Hepatocyte (in vitro differentiated cells): ENCODE measurements at regions not wholly inside any gene's neighbourhood (a gene's known extent, or its start where the extent isn't known, plus 50 kb on each side); places are given as distances from the start of the nearest gene placed in this dataset.

Source experiments
- DNase-seq: peaks from one replicate; pipeline ENCODE4 v3.0.0-alpha.2; 2016; ENCODE audit warnings: low spot score
- H2AFZ ChIP-seq: fragments of 200-600 bp; sonication (generic); 2 replicates; pipeline ENCODE4 v1.6.0; 2016; ENCODE audit warnings: antibody characterized with exemption, mild to moderate bottlenecking
- H3K27ac ChIP-seq: fragments of 200-600 bp; sonication (generic); 2 replicates; pipeline ENCODE4 v1.5.1; 2016; ENCODE audit warnings: mild to moderate bottlenecking
- H3K27me3 ChIP-seq: fragments of 200-600 bp; sonication (generic); 2 replicates; pipeline ENCODE4 v1.6.1; 2016
- H3K36me3 ChIP-seq: fragments of 200-600 bp; sonication (generic); replicated peaks from 2 replicates; pipeline ENCODE4 v1.5.1; 2016; ENCODE audit warnings: low read depth; ENCODE audit not compliant: insufficient read depth
- H3K4me1 ChIP-seq: fragments of 200-600 bp; sonication (generic); 2 replicates; pipeline ENCODE4 v1.5.1; 2016; ENCODE audit warnings: mild to moderate bottlenecking, moderate library complexity; ENCODE audit not compliant: insufficient read depth
- H3K4me2 ChIP-seq: fragments of 200-600 bp; sonication (generic); 2 replicates; pipeline ENCODE4 v1.6.0; 2016
- H3K4me3 ChIP-seq: fragments of 200-600 bp; sonication (generic); 2 replicates; pipeline ENCODE4 v1.5.1; 2016; ENCODE audit warnings: mild to moderate bottlenecking
- H3K79me2 ChIP-seq: fragments of 200-600 bp; sonication (generic); 2 replicates; pipeline ENCODE4 v1.6.0; 2017; ENCODE audit warnings: mild to moderate bottlenecking
- H3K9me2 ChIP-seq: fragments of 200-600 bp; sonication (generic); replicated peaks from 2 replicates; pipeline ENCODE4 v1.6.0; 2017; ENCODE audit warnings: mild to moderate bottlenecking; ENCODE audit not compliant: insufficient read depth
- H3K9me3 ChIP-seq: fragments of 200-600 bp; sonication (generic); 2 replicates; pipeline ENCODE4 v1.5.1; 2016; ENCODE audit warnings: low read depth, mild to moderate bottlenecking
- H4K20me1 ChIP-seq: fragments of 200-600 bp; sonication (generic); 2 replicates; pipeline ENCODE4 v1.6.0; 2016; ENCODE audit warnings: mild to moderate bottlenecking; ENCODE audit not compliant: insufficient read depth, poor library complexity, severe bottlenecking
- EZH2 ChIP-seq: fragments of 200-600 bp; sonication (generic); IDR thresholded peaks from 2 replicates; pipeline ENCODE4 v1.6.1; 2016; ENCODE audit warnings: antibody characterized with exemption, mild to moderate bottlenecking, borderline replicate concordance
- EZH2phosphoT487 ChIP-seq: fragments of 200-600 bp; sonication (generic); IDR thresholded peaks from one replicate; pipeline ENCODE4 v1.6.1; 2018; ENCODE audit warnings: antibody characterized with exemption, mild to moderate bottlenecking, low read depth, moderate library complexity; ENCODE audit not compliant: unreplicated experiment, severe bottlenecking
- WGBS: methylation state at CpG from one replicate; pipeline ENCODE4 v1.1.6; 2016; ENCODE audit warnings: low lambda C conversion rate; ENCODE audit errors: missing lambda C conversion rate; 5-methylcytosine and 5-hydroxymethylcytosine counted together
- TF ChIP-seq, protein P1 (sequence below): fragments of 200-600 bp; sonication (generic); IDR thresholded peaks from 2 replicates; pipeline ENCODE4 v1.5.1; 2016; ENCODE audit warnings: antibody characterized with exemption, mild to moderate bottlenecking; ENCODE audit not compliant: poor library complexity

- Histone ChIP-seq H3K79me2 (no peaks in the 10 kb centered on the region), H3K27ac (no peak overlapping the region), H4K20me1 (no peaks in the 10 kb centered on the region), H3K27me3 (no peaks in the 10 kb centered on the region), H3K9me2 (no peaks in the 10 kb centered on the region), H3K4me3 (no peak overlapping the region), H3K4me2 (no peak overlapping the region), H3K36me3 (no peaks in the 10 kb centered on the region), H3K9me3 (no peaks in the 10 kb centered on the region), H2AFZ (no peak overlapping the region), H3K4me1 (no peaks in the 10 kb centered on the region)
- 95% methylated on average over 1 of the region's 1 CpG for WGBS
- DNase-seq: no peak
- TF ChIP-seq, protein P1, sequence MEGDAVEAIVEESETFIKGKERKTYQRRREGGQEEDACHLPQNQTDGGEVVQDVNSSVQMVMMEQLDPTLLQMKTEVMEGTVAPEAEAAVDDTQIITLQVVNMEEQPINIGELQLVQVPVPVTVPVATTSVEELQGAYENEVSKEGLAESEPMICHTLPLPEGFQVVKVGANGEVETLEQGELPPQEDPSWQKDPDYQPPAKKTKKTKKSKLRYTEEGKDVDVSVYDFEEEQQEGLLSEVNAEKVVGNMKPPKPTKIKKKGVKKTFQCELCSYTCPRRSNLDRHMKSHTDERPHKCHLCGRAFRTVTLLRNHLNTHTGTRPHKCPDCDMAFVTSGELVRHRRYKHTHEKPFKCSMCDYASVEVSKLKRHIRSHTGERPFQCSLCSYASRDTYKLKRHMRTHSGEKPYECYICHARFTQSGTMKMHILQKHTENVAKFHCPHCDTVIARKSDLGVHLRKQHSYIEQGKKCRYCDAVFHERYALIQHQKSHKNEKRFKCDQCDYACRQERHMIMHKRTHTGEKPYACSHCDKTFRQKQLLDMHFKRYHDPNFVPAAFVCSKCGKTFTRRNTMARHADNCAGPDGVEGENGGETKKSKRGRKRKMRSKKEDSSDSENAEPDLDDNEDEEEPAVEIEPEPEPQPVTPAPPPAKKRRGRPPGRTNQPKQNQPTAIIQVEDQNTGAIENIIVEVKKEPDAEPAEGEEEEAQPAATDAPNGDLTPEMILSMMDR: no peak
- TF ChIP-seq EZH2phosphoT487: no peak
- TF ChIP-seq EZH2: no peak
These were observed 159.2 kb upstream of the DTNA start for GRCh38 chr18:34550902-34551301.

- 90% methylated on average over 2 of the region's 2 CpGs for WGBS
- Histone ChIP-seq H4K20me1 (no peaks in the 10 kb centered on the region), H3K4me1 (no peaks in the 10 kb centered on the region), H3K4me2 (no peak overlapping the region), H3K27me3 (no peaks in the 10 kb centered on the region), H3K27ac (no peak overlapping the region), H3K36me3 (no peaks in the 10 kb centered on the region), H2AFZ (no peak overlapping the region), H3K79me2 (no peaks in the 10 kb centered on the region), H3K4me3 (no peak overlapping the region), H3K9me3 (no peaks in the 10 kb centered on the region), H3K9me2 (no peaks in the 10 kb centered on the region)
- no peak for DNase-seq
- TF ChIP-seq, protein P1: no peak
- no peak for TF ChIP-seq EZH2phosphoT487
- no peak for TF ChIP-seq EZH2
These were observed 158.3 kb upstream of the DTNA start for GRCh38 chr18:34551824-34552223.

GRCh38 chr18:34562252-34562870 is 147.7 kb upstream of the DTNA start:
- WGBS: 83% methylated on average over 6 of the region's 6 CpGs
- TF ChIP-seq, protein P1: no peak
- TF ChIP-seq EZH2: no peak
- no peak for TF ChIP-seq EZH2phosphoT487

GRCh38 chr18:34567857-34568256 is 142.2 kb upstream of the DTNA start:
- Histone ChIP-seq H3K36me3 (no peaks in the 10 kb centered on the region), H3K27me3 (no peaks in the 10 kb centered on the region), H3K4me3 (no peak overlapping the region), H3K4me2 (no peak overlapping the region), H4K20me1 (no peaks in the 10 kb centered on the region), H3K4me1 (no peaks in the 10 kb centered on the region), H3K27ac (no peak overlapping the region), H3K9me2 (no peaks in the 10 kb centered on the region), H3K79me2 (no peaks in the 10 kb centered on the region), H3K9me3 (no peaks in the 10 kb centered on the region), H2AFZ (no peak overlapping the region)
- no peak for DNase-seq
- 94% methylated on average over 2 of the region's 2 CpGs for WGBS
- no peak for TF ChIP-seq EZH2
- TF ChIP-seq EZH2phosphoT487: no peak
- TF ChIP-seq, protein P1: no peak

More at GRCh38 chr18:34562252-34562870, 147.7 kb upstream of the DTNA start:
- Histone ChIP-seq H3K36me3 (no peaks in the 10 kb centered on the region), H3K9me3 (no peaks in the 10 kb centered on the region), H3K9me2 (no peaks in the 10 kb centered on the region), H3K27ac (no peak overlapping the region), H3K79me2 (no peaks in the 10 kb centered on the region), H4K20me1 (no peaks in the 10 kb centered on the region), H3K4me1 (no peaks in the 10 kb centered on the region), H3K4me2 (no peak overlapping the region), H2AFZ (no peak overlapping the region), H3K27me3 (no peaks in the 10 kb centered on the region), H3K4me3 (no peak overlapping the region)
- DNase-seq: no peak
